T-helper 1 cell treated with Interleukin-12 subunit alpha and Interleukin-12 subunit beta and Interleukin-4 antibody, amounts not matched to agents 30 μg/mL and 1 μg/mL, for 36 hours (primary cell): ENCODE measurements at regions not wholly inside any gene's neighbourhood (a gene's known extent, or its start where the extent isn't known, plus 50 kb on each side); places are given as distances from the start of the nearest gene placed in this dataset.
"Not testable (repeated sequence)": the region's sequence is repeated elsewhere in the genome, so short reads cannot be mapped to it uniquely, and the experiment has no call there.

Source experiments
- H3K27ac Mint-ChIP-seq: one replicate; pipeline ENCODE4 v1.8.0; 2021; ENCODE audit warnings: mild to moderate bottlenecking, mixed read lengths
- H3K27me3 Mint-ChIP-seq: one replicate; pipeline ENCODE4 v1.8.0; 2021; ENCODE audit warnings: low read depth, mixed read lengths
- H3K36me3 Mint-ChIP-seq: one replicate; pipeline ENCODE4 v1.8.0; 2021; ENCODE audit warnings: low read depth, mixed read lengths
- H3K4me1 Mint-ChIP-seq: one replicate; pipeline ENCODE4 v1.8.0; 2021; ENCODE audit warnings: low read depth, mixed read lengths
- H3K4me3 Mint-ChIP-seq: one replicate; pipeline ENCODE4 v1.8.0; 2021; ENCODE audit warnings: mild to moderate bottlenecking, moderate library complexity, mixed read lengths
- H3K9me3 Mint-ChIP-seq: one replicate; pipeline ENCODE4 v1.8.0; 2021; ENCODE audit warnings: mixed read lengths

DNA sequence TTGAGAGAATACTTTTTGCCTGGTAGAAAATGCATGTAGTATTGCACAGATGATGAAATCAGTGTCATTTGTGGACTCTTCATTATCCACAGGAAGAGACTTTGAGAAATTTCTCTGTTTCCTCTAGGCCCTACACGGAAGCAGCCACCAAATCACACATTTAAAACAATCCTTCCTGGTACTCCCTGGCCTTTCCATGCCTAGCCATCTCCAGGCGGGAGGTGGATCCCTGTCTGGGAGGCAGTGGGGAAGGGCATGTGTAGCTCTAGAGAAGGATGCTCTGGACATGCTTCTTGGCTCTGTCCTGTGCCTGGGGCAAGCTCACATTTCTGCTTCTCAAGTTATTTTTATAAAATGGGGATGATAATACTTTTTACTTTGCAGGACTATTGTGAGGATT lies 114.1 kb downstream of the ADAMTS15 start:
- no peaks in the 10 kb centered on the region for H3K36me3 Mint-ChIP-seq
- peaks cover 5% of the 10 kb centered on the region for H3K9me3 Mint-ChIP-seq
- no peak overlapping the region for H3K27ac Mint-ChIP-seq
- no peak overlapping the region for H3K4me3 Mint-ChIP-seq
- H3K27me3 Mint-ChIP-seq, result peaks cover 14% of the 10 kb centered on the region
- H3K4me1 Mint-ChIP-seq, result no peaks in the 10 kb centered on the region

GRCh38 chr11:130566360-130566759 lies 117.9 kb downstream of the ADAMTS15 start:
- H3K36me3 Mint-ChIP-seq, result not testable (repeated sequence)

GRCh38 chr11:130571519-130571918 lies 123.1 kb downstream of the ADAMTS15 start:
- Mint-ChIP-seq H3K4me3 (no peak overlapping the region), H3K27me3 (peaks cover 5% of the 10 kb centered on the region), H3K27ac (no peak overlapping the region), H3K9me3 (no peaks in the 10 kb centered on the region), H3K36me3 (no peaks in the 10 kb centered on the region), H3K4me1 (no peaks in the 10 kb centered on the region)

More at GRCh38 chr11:130566360-130566759, 117.9 kb downstream of the ADAMTS15 start:
- H3K9me3 Mint-ChIP-seq, H3K4me3 Mint-ChIP-seq, H3K27ac Mint-ChIP-seq, H3K4me1 Mint-ChIP-seq, H3K27me3 Mint-ChIP-seq: not testable (repeated sequence)

DNA sequence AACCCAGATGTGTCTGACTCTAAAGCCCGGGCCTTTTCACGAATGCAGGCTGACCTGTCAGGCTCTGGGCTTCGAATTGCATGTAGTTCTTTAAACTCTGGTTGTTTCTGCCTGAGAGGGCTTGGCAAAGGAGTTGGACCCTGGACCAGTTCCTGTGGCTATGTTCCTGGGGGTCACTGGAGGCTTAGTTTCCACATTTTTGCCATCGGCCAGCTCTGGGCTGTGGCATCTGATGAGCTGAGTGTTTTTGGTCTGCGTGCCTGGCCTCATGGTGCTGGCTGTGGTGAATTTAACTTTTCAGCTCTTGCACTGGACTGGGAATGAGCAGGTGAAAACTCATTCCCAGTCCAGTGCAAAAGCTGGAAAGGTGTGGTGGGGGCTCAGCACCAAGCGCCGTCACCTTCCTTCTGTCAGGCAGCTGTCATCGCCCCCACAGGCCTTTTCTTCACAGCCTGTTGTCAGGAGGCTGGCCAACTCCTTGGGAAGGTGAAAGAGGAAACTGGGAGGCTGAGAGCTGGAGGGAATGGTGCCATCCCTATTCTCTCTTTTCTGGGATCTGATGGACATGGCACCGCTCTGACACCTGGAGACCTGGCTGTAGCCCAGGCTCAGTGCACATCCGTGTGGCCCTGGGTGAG lies 123.6 kb downstream of the ADAMTS15 start:
- peaks cover 5% of the 10 kb centered on the region for H3K27me3 Mint-ChIP-seq
- H3K36me3 Mint-ChIP-seq, result no peaks in the 10 kb centered on the region
- no peaks in the 10 kb centered on the region for H3K4me1 Mint-ChIP-seq
- no peak overlapping the region for H3K4me3 Mint-ChIP-seq
- no peak overlapping the region for H3K27ac Mint-ChIP-seq
- H3K9me3 Mint-ChIP-seq, result no peaks in the 10 kb centered on the region

GRCh38 chr11:130573767-130574166 lies 125.3 kb downstream of the ADAMTS15 start:
- peaks cover 5% of the 10 kb centered on the region for H3K27me3 Mint-ChIP-seq
- H3K4me3 Mint-ChIP-seq, result no peak overlapping the region
- H3K4me1 Mint-ChIP-seq, result no peaks in the 10 kb centered on the region
- no peaks in the 10 kb centered on the region for H3K9me3 Mint-ChIP-seq
- H3K36me3 Mint-ChIP-seq, result no peaks in the 10 kb centered on the region
- no peak overlapping the region for H3K27ac Mint-ChIP-seq

DNA sequence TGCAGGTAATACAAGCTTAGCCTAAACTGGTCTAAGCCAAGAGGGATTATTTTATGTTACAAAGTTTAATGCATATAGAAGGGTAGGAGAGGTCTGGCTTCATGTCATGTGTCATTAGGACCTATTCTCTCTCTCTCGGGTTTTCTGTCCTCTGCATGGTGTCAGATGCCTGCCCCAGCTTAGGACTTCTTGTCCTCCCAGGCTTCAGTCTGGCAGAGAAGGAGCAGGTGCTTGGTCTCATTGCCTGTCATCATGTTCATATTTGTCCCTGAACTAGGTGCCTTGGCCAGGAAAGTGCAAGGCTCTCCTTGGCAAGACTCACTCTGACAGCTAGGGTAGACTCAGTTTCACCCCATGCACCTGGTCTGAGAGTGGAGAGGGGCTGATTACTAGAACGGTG lies 126.3 kb downstream of the ADAMTS15 start:
- no peaks in the 10 kb centered on the region for H3K4me1 Mint-ChIP-seq
- no peaks in the 10 kb centered on the region for H3K36me3 Mint-ChIP-seq
- H3K9me3 Mint-ChIP-seq, result no peaks in the 10 kb centered on the region
- peaks cover 5% of the 10 kb centered on the region for H3K27me3 Mint-ChIP-seq
- H3K4me3 Mint-ChIP-seq, result no peak overlapping the region
- H3K27ac Mint-ChIP-seq, result no peak overlapping the region

DNA sequence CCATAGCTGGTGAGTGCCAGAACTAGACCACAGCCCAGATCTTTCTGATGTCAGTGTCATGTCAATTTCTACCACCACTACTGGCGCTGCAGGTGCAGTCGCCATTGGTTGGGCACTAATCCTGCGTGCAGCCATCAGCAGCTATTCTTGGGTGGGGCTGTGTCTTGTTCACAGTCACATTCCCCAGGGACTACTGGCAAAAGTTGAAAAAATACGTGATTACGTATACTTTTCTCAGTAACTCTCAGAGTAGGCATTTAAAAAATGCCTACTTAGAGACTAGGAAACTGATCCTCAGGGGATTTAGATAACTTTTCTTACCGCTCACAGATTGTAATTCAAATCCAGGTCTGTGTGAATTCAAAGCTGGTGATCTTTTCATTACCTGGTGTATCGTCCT lies 127.7 kb downstream of the ADAMTS15 start:
- Mint-ChIP-seq H3K36me3 (no peaks in the 10 kb centered on the region), H3K9me3 (no peaks in the 10 kb centered on the region), H3K4me3 (no peak overlapping the region), H3K27me3 (peaks cover 5% of the 10 kb centered on the region), H3K4me1 (no peaks in the 10 kb centered on the region), H3K27ac (no peak overlapping the region)

DNA sequence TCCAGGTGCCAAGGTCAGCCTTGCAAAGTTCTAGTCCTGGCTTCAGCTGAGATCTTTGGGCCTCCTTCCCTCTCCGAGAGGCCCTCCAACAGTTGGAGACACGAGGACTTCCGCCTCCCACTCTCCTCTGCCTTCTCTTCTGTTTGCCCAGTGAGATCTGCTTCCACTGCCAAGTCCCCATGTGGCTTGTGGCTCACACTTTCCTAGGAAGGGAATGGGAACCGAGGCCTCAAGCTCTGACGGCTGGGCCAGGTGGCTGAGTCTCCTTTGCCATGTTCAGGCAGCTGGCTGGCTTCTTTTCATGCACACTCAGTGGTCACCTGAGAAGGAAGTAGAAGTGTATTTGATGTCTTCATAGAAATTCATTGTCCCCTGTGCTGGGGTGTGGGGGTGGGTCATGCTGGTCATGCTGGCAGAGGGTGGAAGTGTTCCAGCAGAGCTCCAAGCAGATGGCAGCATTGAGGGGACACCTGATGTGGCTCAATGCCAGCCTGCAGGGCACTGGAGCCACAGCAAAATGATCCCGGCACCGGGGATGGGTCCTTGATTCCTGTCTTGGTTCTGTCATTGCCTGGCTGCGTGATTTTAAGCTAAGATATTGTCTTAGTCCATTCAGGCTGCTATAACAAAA lies 130.4 kb downstream of the ADAMTS15 start:
- Mint-ChIP-seq H3K4me3 (no peak overlapping the region), H3K9me3 (no peaks in the 10 kb centered on the region), H3K27ac (no peak overlapping the region), H3K27me3 (peaks cover 13% of the 10 kb centered on the region), H3K4me1 (no peaks in the 10 kb centered on the region), H3K36me3 (no peaks in the 10 kb centered on the region)

DNA sequence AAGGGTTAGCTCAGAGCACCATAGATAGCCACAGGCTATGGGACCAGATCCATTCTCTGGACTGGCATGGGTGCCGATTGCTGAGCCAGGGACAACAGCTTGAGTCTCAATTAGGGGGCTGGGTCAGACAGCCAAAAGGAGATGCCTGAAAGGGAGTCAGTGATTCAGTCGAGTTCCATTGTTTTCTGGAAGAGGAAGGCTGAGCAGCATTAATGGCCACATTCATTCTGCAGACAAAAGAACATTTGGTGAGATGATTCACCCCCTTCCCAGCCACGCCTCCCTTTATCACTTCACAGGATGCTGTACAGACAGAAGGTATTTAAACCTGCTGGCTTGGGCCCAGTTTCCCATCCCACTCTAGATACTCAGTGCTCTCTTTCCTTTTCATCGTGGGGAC lies 131.9 kb downstream of the ADAMTS15 start:
- H3K4me1 Mint-ChIP-seq, result no peaks in the 10 kb centered on the region
- H3K27me3 Mint-ChIP-seq, result peaks cover 8% of the 10 kb centered on the region
- H3K9me3 Mint-ChIP-seq, result no peaks in the 10 kb centered on the region
- no peak overlapping the region for H3K27ac Mint-ChIP-seq
- H3K4me3 Mint-ChIP-seq, result no peak overlapping the region
- no peaks in the 10 kb centered on the region for H3K36me3 Mint-ChIP-seq

- Mint-ChIP-seq H3K4me1 (no peaks in the 10 kb centered on the region), H3K9me3 (no peaks in the 10 kb centered on the region), H3K27me3 (peaks cover 8% of the 10 kb centered on the region), H3K4me3 (no peak overlapping the region), H3K36me3 (no peaks in the 10 kb centered on the region), H3K27ac (no peak overlapping the region)
Measured at GRCh38 chr11:130580891-130581492, 132.5 kb downstream of the ADAMTS15 start.

DNA sequence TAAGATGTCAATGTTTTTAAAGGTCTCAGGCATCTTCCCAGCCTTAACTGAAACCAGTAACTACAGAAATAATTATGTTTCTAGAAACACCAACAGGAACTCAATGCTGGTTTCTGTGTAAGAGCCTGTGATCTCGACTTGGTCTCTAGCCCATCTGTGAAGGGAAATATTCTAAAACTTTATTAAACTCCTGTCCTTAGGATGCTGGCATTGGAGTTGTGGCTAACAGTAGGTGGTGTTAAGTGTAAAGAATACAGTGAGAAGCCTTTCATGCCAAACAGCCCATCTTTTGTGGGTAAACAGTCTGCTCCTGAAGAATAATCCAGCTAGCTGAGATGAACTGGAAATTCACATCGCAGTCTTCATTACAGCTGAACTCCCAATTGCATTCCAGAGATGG lies 133.2 kb downstream of the ADAMTS15 start:
- peaks cover 8% of the 10 kb centered on the region for H3K27me3 Mint-ChIP-seq
- H3K4me1 Mint-ChIP-seq, result no peaks in the 10 kb centered on the region
- H3K4me3 Mint-ChIP-seq, result no peak overlapping the region
- no peaks in the 10 kb centered on the region for H3K36me3 Mint-ChIP-seq
- no peak overlapping the region for H3K27ac Mint-ChIP-seq
- no peaks in the 10 kb centered on the region for H3K9me3 Mint-ChIP-seq

- no peaks in the 10 kb centered on the region for H3K4me1 Mint-ChIP-seq
- H3K4me3 Mint-ChIP-seq, result no peak overlapping the region
- no peak overlapping the region for H3K27ac Mint-ChIP-seq
- H3K36me3 Mint-ChIP-seq, result no peaks in the 10 kb centered on the region
- H3K9me3 Mint-ChIP-seq, result no peaks in the 10 kb centered on the region
- peaks cover 8% of the 10 kb centered on the region for H3K27me3 Mint-ChIP-seq
Measured at GRCh38 chr11:130582176-130582575, 133.7 kb downstream of the ADAMTS15 start.

GRCh38 chr11:130582981-130583380 lies 134.5 kb downstream of the ADAMTS15 start:
- Mint-ChIP-seq H3K4me1 (no peaks in the 10 kb centered on the region), H3K4me3 (no peak overlapping the region), H3K27ac (no peak overlapping the region), H3K27me3 (peaks cover 8% of the 10 kb centered on the region), H3K9me3 (no peaks in the 10 kb centered on the region), H3K36me3 (no peaks in the 10 kb centered on the region)

GRCh38 chr11:130583801-130584211 lies 135.4 kb downstream of the ADAMTS15 start:
- H3K27me3 Mint-ChIP-seq, result peaks cover 8% of the 10 kb centered on the region
- no peaks in the 10 kb centered on the region for H3K36me3 Mint-ChIP-seq
- H3K27ac Mint-ChIP-seq, result no peak overlapping the region
- H3K9me3 Mint-ChIP-seq, result no peaks in the 10 kb centered on the region
- no peaks in the 10 kb centered on the region for H3K4me1 Mint-ChIP-seq
- H3K4me3 Mint-ChIP-seq, result no peak overlapping the region

DNA sequence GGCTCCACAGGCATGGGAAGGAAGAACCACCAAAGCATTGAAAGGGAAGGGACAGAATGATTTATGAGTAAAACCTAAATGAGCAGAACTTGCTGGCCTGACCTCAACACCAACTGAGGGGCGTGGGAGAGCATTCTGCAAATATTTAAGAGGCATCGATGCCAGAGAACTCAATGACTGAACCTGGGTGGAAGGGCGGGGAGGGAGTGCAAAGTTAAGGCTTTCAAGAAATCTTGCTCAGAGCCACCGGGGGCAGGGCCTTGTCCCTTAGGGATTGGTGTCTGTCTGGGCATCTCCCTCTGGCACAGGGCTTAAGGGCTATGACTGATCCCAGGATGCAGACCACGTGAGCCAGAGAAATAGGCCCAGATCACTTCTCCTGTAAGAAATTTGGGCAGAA lies 137.1 kb downstream of the ADAMTS15 start:
- no peaks in the 10 kb centered on the region for H3K36me3 Mint-ChIP-seq
- H3K4me1 Mint-ChIP-seq, result no peaks in the 10 kb centered on the region
- no peaks in the 10 kb centered on the region for H3K9me3 Mint-ChIP-seq
- no peak overlapping the region for H3K27ac Mint-ChIP-seq
- no peak overlapping the region for H3K4me3 Mint-ChIP-seq
- H3K27me3 Mint-ChIP-seq, result peaks cover 15% of the 10 kb centered on the region
